ENCODE measurements at regions not wholly inside any gene's neighbourhood (a gene's known extent, or its start where the extent isn't known, plus 50 kb on each side); places are given as distances from the start of the nearest gene placed in this dataset.

DNA sequence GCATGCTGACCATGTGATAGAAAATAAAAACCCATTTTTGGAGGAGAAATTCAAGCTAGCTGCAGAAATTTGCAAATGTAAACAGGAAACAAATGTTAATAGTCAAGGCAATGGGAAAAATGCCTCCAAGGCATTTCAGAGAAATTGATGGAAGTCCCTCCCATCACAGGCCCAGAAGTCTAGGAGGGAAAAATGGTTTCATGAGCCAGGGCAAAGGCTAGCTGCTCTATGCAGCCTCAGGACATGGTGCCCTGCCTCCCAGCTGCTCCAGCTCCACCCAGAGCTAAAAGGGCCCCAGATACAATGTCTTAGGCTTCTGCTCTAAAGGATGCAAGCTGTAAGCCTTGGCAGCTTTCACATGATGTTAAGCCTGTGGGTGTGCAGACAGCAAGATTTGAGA is 1419.4 kb upstream of the CELF4 start:
- Histone ChIP-seq H3K27me3 (replicated peaks; ENCODE audit: control insufficient read depth, insufficient read depth, low read length) (no peaks in the 10 kb centered on the region), H3K9me3 (ENCODE audit: control insufficient read depth, low read length) (peaks cover 3% of the 10 kb centered on the region), H3K36me3 (ENCODE audit: control insufficient read depth, insufficient read depth, low read length, severe bottlenecking) (no peaks in the 10 kb centered on the region), H3K4me1 (ENCODE audit: control insufficient read depth, insufficient read depth, low read length) (no peaks in the 10 kb centered on the region), H3K9ac (ENCODE audit: low read length) (no peak overlapping the region), H3K4me3 (ENCODE audit: low read length) (no peak overlapping the region)
- DNase-seq (ENCODE audit: low read depth), result no peak

DNA sequence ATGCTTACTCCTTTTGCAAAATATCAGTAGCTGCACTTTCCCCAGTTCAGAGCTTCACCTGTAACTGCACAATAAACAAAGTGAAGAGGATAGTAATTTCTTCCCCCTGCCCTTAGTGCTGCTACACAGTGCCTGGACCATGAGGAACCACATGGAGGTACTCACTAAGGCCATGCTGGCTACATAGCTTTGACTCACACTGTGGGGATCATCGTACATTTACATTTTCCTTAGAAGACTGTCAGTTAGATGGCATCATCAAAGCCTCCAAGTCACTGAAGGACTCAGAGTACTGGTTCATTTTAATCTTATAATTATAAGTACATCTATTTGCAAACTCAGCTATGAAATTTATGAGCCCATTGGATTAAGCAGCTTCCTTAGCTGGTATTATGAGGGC is 1416.5 kb upstream of the CELF4 start:
- peaks cover 3% of the 10 kb centered on the region for H3K9me3 ChIP-seq (ENCODE audit: control insufficient read depth, low read length)
- no peaks in the 10 kb centered on the region for H3K36me3 ChIP-seq (ENCODE audit: control insufficient read depth, insufficient read depth, low read length, severe bottlenecking)
- no peak overlapping the region for H3K9ac ChIP-seq (ENCODE audit: low read length)
- no peaks in the 10 kb centered on the region for H3K4me1 ChIP-seq (ENCODE audit: control insufficient read depth, insufficient read depth, low read length)
- DNase-seq (ENCODE audit: low read depth), result no peak
- no peaks in the 10 kb centered on the region for H3K27me3 ChIP-seq (replicated peaks; ENCODE audit: control insufficient read depth, insufficient read depth, low read length)
- H3K4me3 ChIP-seq (ENCODE audit: low read length), result no peak overlapping the region

DNA sequence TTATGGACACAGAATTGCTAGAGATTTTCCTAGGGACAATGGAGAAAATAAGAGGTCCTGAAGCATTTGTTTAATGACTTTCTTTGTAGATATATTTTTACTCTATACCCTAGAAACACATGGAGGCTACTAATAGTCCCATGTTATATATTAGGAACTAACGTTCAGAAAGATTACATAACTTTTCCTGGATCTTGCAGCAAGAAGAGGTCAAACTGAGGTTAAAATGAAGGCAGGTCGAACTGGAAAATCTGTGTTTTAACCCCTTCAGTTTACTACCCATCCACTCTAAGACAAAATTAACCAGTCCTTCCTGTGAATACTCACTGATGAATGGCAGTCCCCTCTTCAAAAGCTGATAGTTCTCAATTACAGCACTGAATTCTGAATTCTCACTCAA is 1415.8 kb upstream of the CELF4 start:
- no peak for DNase-seq (ENCODE audit: low read depth)
- Histone ChIP-seq H3K36me3 (ENCODE audit: control insufficient read depth, insufficient read depth, low read length, severe bottlenecking) (no peaks in the 10 kb centered on the region), H3K9ac (ENCODE audit: low read length) (no peak overlapping the region), H3K9me3 (ENCODE audit: control insufficient read depth, low read length) (no peaks in the 10 kb centered on the region), H3K27me3 (replicated peaks; ENCODE audit: control insufficient read depth, insufficient read depth, low read length) (no peaks in the 10 kb centered on the region), H3K4me1 (ENCODE audit: control insufficient read depth, insufficient read depth, low read length) (no peaks in the 10 kb centered on the region), H3K4me3 (ENCODE audit: low read length) (no peak overlapping the region)

DNA sequence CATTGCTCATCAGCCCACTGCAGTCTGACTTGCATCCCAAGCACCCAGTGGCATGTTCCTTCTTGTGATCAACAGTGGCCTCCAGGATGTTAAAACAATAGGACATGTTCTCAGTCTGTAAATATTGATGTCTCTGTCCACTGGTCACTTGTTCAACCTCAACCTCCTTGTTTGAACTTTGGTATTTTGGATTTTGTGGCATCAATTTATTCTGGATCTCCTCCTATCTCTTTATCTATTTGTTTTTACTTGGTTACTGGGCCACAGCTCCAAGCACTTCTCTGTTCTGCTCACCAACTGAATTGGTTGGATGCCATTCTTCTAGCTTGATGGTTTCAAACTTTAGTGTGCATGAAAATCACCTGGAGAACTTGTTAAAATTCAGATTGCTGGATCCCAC is 1414.8 kb upstream of the CELF4 start:
- no peak overlapping the region for H3K4me3 ChIP-seq (ENCODE audit: low read length)
- H3K27me3 ChIP-seq (replicated peaks; ENCODE audit: control insufficient read depth, insufficient read depth, low read length), result no peaks in the 10 kb centered on the region
- H3K36me3 ChIP-seq (ENCODE audit: control insufficient read depth, insufficient read depth, low read length, severe bottlenecking), result no peaks in the 10 kb centered on the region
- no peak overlapping the region for H3K9ac ChIP-seq (ENCODE audit: low read length)
- no peaks in the 10 kb centered on the region for H3K4me1 ChIP-seq (ENCODE audit: control insufficient read depth, insufficient read depth, low read length)
- DNase-seq (ENCODE audit: low read depth), result no peak
- H3K9me3 ChIP-seq (ENCODE audit: control insufficient read depth, low read length), result no peaks in the 10 kb centered on the region

DNA sequence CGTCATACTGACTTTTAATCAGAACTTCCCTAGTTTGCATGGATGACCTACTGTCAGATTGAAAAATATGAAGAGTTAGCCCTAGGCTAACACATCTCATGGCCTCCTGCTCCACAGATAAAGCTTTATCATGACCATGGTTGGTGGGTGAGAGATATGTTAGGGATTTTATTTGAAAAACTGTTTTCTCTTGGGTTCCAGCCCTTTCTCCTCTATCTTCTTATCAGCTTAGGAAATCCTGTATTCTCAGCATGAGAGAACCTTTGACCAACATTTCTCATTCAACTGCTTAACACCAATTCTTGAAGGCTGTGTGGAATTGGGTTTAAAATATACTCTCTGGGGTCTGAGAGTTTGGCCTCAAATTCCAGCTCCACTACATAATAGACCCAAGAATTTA is 1407.0 kb upstream of the CELF4 start:
- no peaks in the 10 kb centered on the region for H3K36me3 ChIP-seq (ENCODE audit: control insufficient read depth, insufficient read depth, low read length, severe bottlenecking)
- DNase-seq (ENCODE audit: low read depth), result no peak
- H3K4me3 ChIP-seq (ENCODE audit: low read length), result no peak overlapping the region
- no peak overlapping the region for H3K9ac ChIP-seq (ENCODE audit: low read length)
- no peaks in the 10 kb centered on the region for H3K27me3 ChIP-seq (replicated peaks; ENCODE audit: control insufficient read depth, insufficient read depth, low read length)
- no peaks in the 10 kb centered on the region for H3K9me3 ChIP-seq (ENCODE audit: control insufficient read depth, low read length)
- H3K4me1 ChIP-seq (ENCODE audit: control insufficient read depth, insufficient read depth, low read length), result no peaks in the 10 kb centered on the region

DNA sequence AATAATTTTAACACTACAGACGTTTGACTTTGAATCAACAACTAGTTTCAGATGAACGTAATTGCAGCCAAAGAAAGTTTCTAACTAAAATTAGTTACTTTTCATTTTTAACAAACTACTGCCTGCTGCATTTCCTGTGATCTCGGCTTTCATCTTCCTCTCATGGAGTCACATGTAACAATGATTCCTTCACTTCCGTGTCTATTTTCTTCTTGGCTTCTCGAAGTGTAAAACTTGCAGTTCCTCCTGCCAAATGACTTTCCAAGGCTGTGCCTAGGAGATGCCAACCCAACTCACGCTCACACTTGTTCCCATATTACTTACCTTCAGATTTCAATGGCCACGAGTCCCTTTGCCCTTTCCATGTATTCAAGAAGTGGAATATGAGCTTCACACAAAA is 1406.3 kb upstream of the CELF4 start:
- H3K4me1 ChIP-seq (ENCODE audit: control insufficient read depth, insufficient read depth, low read length), result no peaks in the 10 kb centered on the region
- no peaks in the 10 kb centered on the region for H3K27me3 ChIP-seq (replicated peaks; ENCODE audit: control insufficient read depth, insufficient read depth, low read length)
- no peak overlapping the region for H3K9ac ChIP-seq (ENCODE audit: low read length)
- no peaks in the 10 kb centered on the region for H3K36me3 ChIP-seq (ENCODE audit: control insufficient read depth, insufficient read depth, low read length, severe bottlenecking)
- DNase-seq (ENCODE audit: low read depth), result no peak
- no peak overlapping the region for H3K4me3 ChIP-seq (ENCODE audit: low read length)
- H3K9me3 ChIP-seq (ENCODE audit: control insufficient read depth, low read length), result no peaks in the 10 kb centered on the region

DNA sequence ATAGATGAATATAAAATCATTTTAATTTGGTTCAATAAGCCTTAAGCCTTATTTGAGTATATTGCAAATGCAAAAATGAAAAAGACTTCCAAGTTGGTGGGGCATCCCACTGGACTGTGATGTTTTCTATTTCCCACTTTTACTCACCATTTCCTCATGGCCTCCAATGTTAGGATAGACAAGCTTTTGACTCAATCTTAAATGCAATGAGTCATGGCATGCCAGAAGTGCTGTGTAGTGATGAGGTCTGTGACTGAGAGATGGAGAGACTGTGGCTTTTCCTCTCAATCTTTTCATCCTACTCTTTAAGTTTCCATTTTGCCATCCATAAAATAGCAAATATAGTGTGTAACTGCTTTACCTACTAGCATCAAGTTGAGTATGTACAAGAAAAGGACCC is 1401.2 kb upstream of the CELF4 start:
- Histone ChIP-seq H3K36me3 (ENCODE audit: control insufficient read depth, insufficient read depth, low read length, severe bottlenecking) (no peaks in the 10 kb centered on the region), H3K27me3 (replicated peaks; ENCODE audit: control insufficient read depth, insufficient read depth, low read length) (no peaks in the 10 kb centered on the region), H3K9me3 (ENCODE audit: control insufficient read depth, low read length) (no peaks in the 10 kb centered on the region), H3K4me3 (ENCODE audit: low read length) (no peak overlapping the region), H3K9ac (ENCODE audit: low read length) (no peak overlapping the region), H3K4me1 (ENCODE audit: control insufficient read depth, insufficient read depth, low read length) (no peaks in the 10 kb centered on the region)
- DNase-seq (ENCODE audit: low read depth), result no peak

DNA sequence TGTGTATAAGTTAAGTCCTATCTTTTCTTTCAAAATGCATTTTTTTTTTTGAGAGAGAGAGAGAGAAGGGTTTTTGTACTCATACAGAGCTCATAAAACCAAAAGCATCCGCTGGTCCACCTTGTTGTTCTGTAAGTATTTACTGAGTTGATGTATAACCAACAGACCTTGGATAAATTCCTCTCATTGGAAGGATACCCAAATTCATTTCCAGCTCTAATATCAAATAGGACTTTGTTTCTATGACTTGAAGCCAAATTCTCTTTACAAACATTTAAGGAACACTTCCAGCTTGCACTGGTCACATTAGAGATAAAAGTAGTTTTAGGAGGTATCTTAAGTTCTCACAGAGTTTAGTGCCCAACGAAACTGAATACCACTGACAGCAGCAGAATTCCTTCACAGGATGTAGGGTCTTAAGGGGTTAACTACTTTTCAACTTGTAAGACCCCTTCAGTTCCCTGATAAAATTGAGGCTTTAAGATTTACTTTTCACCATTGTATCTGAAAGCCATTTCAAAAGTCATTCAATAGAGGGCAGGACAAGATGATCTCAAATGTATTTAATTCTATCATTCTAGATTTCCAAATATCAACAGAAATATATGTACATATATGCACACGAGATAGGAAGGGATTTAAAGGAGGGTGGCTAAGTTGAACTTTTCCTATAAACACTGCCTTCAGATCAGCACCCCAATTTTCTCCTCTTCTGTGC is 1398.5 kb upstream of the CELF4 start:
- Histone ChIP-seq H3K4me3 (ENCODE audit: low read length) (no peak overlapping the region), H3K27me3 (replicated peaks; ENCODE audit: control insufficient read depth, insufficient read depth, low read length) (no peaks in the 10 kb centered on the region), H3K9ac (ENCODE audit: low read length) (no peak overlapping the region), H3K9me3 (ENCODE audit: control insufficient read depth, low read length) (no peaks in the 10 kb centered on the region), H3K36me3 (ENCODE audit: control insufficient read depth, insufficient read depth, low read length, severe bottlenecking) (no peaks in the 10 kb centered on the region), H3K4me1 (ENCODE audit: control insufficient read depth, insufficient read depth, low read length) (no peaks in the 10 kb centered on the region)
- DNase-seq (ENCODE audit: low read depth), result no peak

DNA sequence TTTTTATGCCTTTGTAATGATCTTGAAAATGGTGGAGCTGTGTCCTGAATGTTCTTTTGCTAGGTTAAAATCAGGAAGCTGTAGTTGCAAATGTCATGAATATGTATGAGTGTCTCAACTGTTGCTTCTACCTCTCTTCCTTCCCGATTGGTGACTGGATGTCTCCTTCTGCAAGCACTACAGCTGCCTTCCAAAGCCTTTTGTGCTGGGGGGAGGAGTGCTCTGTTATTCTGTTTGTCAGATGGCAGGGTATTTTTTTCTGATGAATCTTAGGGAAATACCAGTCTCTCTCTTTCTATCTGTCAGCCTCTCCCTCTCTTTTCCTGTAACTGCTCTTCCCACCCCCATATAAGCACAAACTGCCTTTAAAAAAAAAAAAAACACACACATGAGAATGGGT is 1396.3 kb upstream of the CELF4 start:
- Histone ChIP-seq H3K9me3 (ENCODE audit: control insufficient read depth, low read length) (no peaks in the 10 kb centered on the region), H3K4me3 (ENCODE audit: low read length) (no peak overlapping the region), H3K27me3 (replicated peaks; ENCODE audit: control insufficient read depth, insufficient read depth, low read length) (no peaks in the 10 kb centered on the region), H3K36me3 (ENCODE audit: control insufficient read depth, insufficient read depth, low read length, severe bottlenecking) (no peaks in the 10 kb centered on the region), H3K4me1 (ENCODE audit: control insufficient read depth, insufficient read depth, low read length) (no peaks in the 10 kb centered on the region), H3K9ac (ENCODE audit: low read length) (no peak overlapping the region)
- no peak for DNase-seq (ENCODE audit: low read depth)

DNA sequence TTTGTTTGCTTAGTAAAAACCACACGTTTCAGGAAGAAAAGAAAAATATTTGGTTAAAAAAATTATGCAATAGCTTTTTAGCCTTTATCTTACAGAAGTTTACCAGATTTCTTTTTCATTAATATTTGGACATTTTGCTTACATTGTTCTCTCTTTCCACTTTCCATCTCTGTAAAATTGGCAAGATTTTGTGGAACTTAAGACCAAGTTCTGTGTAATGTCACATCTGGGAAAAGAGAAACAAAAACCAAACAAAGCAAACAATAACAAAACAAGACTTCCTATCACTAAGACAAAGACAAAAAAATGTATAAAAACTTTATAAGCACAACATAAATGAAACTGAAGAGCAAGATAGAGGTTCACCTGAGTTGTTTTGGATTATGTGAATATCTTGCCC is 1392.1 kb upstream of the CELF4 start:
- no peak overlapping the region for H3K9ac ChIP-seq (ENCODE audit: low read length)
- no peak for DNase-seq (ENCODE audit: low read depth)
- no peaks in the 10 kb centered on the region for H3K27me3 ChIP-seq (replicated peaks; ENCODE audit: control insufficient read depth, insufficient read depth, low read length)
- no peaks in the 10 kb centered on the region for H3K36me3 ChIP-seq (ENCODE audit: control insufficient read depth, insufficient read depth, low read length, severe bottlenecking)
- H3K9me3 ChIP-seq (ENCODE audit: control insufficient read depth, low read length), result no peaks in the 10 kb centered on the region
- H3K4me1 ChIP-seq (ENCODE audit: control insufficient read depth, insufficient read depth, low read length), result no peaks in the 10 kb centered on the region
- no peak overlapping the region for H3K4me3 ChIP-seq (ENCODE audit: low read length)

DNA sequence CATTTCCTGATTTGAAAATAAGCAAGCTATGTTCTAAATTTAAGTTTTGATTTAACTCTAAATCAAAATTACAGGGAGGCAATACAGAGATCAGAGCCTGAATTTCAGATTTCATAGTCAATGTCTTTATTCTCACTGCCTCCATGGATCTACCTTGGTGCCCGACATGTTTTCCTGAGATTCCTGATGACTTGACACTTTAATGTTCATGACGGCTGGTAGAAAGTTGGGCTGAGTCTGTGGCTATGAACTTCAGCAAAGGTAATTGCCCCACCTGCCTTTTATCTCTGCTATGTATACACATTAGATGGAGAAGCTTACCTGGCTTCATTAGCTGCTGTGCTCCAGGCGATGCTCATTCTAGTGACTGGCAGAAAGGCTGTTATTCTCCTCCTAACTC is 1390.5 kb upstream of the CELF4 start:
- Histone ChIP-seq H3K9me3 (ENCODE audit: control insufficient read depth, low read length) (no peaks in the 10 kb centered on the region), H3K27me3 (replicated peaks; ENCODE audit: control insufficient read depth, insufficient read depth, low read length) (no peaks in the 10 kb centered on the region), H3K36me3 (ENCODE audit: control insufficient read depth, insufficient read depth, low read length, severe bottlenecking) (no peaks in the 10 kb centered on the region), H3K9ac (ENCODE audit: low read length) (no peak overlapping the region), H3K4me3 (ENCODE audit: low read length) (no peak overlapping the region), H3K4me1 (ENCODE audit: control insufficient read depth, insufficient read depth, low read length) (no peaks in the 10 kb centered on the region)
- no peak for DNase-seq (ENCODE audit: low read depth)

DNA sequence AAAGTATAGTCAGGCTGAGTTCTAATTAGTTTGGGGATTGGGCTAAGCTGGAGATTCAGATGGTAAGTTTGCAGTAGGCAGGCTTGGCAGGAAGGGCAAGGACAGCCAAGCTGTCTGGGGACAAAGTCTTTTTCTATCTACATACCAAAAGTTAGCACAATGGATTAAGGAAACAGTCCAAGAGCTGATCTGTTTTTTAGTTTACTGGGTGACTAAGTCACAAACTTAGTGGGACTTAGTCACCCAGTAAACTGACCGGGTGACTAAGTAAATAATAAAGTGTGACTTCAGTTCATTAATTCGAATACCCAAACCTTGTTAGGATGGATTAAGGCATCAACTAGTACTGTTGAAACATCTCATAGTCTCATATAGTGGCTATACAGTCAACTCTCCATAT is 1386.0 kb upstream of the CELF4 start:
- Histone ChIP-seq H3K9me3 (ENCODE audit: control insufficient read depth, low read length) (no peaks in the 10 kb centered on the region), H3K36me3 (ENCODE audit: control insufficient read depth, insufficient read depth, low read length, severe bottlenecking) (no peaks in the 10 kb centered on the region), H3K9ac (ENCODE audit: low read length) (no peak overlapping the region), H3K27me3 (replicated peaks; ENCODE audit: control insufficient read depth, insufficient read depth, low read length) (no peaks in the 10 kb centered on the region), H3K4me1 (ENCODE audit: control insufficient read depth, insufficient read depth, low read length) (no peaks in the 10 kb centered on the region), H3K4me3 (ENCODE audit: low read length) (no peak overlapping the region)
- no peak for DNase-seq (ENCODE audit: low read depth)
